ENCODE measurements at regions not wholly inside any gene's neighbourhood (a gene's known extent, or its start where the extent isn't known, plus 50 kb on each side); places are given as distances from the start of the nearest gene placed in this dataset.
"Not testable (repeated sequence)": the region's sequence is repeated elsewhere in the genome, so short reads cannot be mapped to it uniquely, and the experiment has no call there.

GRCh38 chr2:87414331-87414730 lies 333.6 kb upstream of the PLGLB2 start:
- H3K36me3 Mint-ChIP-seq; H3K9me3 Mint-ChIP-seq; H3K27ac Mint-ChIP-seq; POLR2A ChIA-PET (ENCODE audit: partially characterized antibody); CTCF ChIA-PET (ENCODE audit: partially characterized antibody); H3K4me3 ChIP-seq (ENCODE audit: low read length in 2 of 2); H3K27me3 ChIP-seq (ENCODE audit: insufficient read depth, low read length); intact Hi-C loops (cut with micrococcal nuclease); H3K4me3 Mint-ChIP-seq; H3K36me3 ChIP-seq (ENCODE audit: insufficient read depth, low read length); H3K9me3 ChIP-seq (ENCODE audit: control insufficient read depth in 1 of 2, low read length in 2 of 2); H3K4me1 Mint-ChIP-seq; H3K27me3 Mint-ChIP-seq; H3K4me1 ChIP-seq (ENCODE audit: insufficient read depth, low read length); H3K27ac ChIP-seq (ENCODE audit: low read depth, low read length): not testable (repeated sequence)
- DNase-seq = peak in 1 of 5 donors; percentile 30

GRCh38 chr2:87414795-87415570 lies 332.9 kb upstream of the PLGLB2 start:
- H3K27ac Mint-ChIP-seq; CTCF ChIA-PET (ENCODE audit: partially characterized antibody); POLR2A ChIA-PET (ENCODE audit: partially characterized antibody); H3K4me1 Mint-ChIP-seq; H3K4me3 ChIP-seq (ENCODE audit: low read length in 2 of 2); H3K27me3 ChIP-seq (ENCODE audit: insufficient read depth, low read length); H3K27me3 Mint-ChIP-seq; H3K27ac ChIP-seq (ENCODE audit: low read depth, low read length); H3K36me3 Mint-ChIP-seq; intact Hi-C loops (cut with micrococcal nuclease); H3K4me3 Mint-ChIP-seq; H3K9me3 Mint-ChIP-seq; H3K9me3 ChIP-seq (ENCODE audit: control insufficient read depth in 1 of 2, low read length in 2 of 2); H3K4me1 ChIP-seq (ENCODE audit: insufficient read depth, low read length); H3K36me3 ChIP-seq (ENCODE audit: insufficient read depth, low read length): not testable (repeated sequence)
- peak in 1 of 5 donors; percentile 36 for DNase-seq

- H3K27me3 ChIP-seq (ENCODE audit: insufficient read depth, low read length); H3K27me3 Mint-ChIP-seq; H3K4me3 ChIP-seq (ENCODE audit: low read length in 2 of 2); H3K4me1 Mint-ChIP-seq; H3K27ac Mint-ChIP-seq; H3K9me3 Mint-ChIP-seq; H3K36me3 ChIP-seq (ENCODE audit: insufficient read depth, low read length); H3K4me1 ChIP-seq (ENCODE audit: insufficient read depth, low read length); H3K27ac ChIP-seq (ENCODE audit: low read depth, low read length); H3K9me3 ChIP-seq (ENCODE audit: control insufficient read depth in 1 of 2, low read length in 2 of 2); H3K4me3 Mint-ChIP-seq; intact Hi-C loops (cut with micrococcal nuclease); CTCF ChIA-PET (ENCODE audit: partially characterized antibody); POLR2A ChIA-PET (ENCODE audit: partially characterized antibody); H3K36me3 Mint-ChIP-seq: not testable (repeated sequence)
- DNase-seq = peak in 1 of 5 donors; percentile 45
Observed at GRCh38 chr2:87415586-87416265, 332.2 kb upstream of the PLGLB2 start.

- H3K4me3 ChIP-seq (ENCODE audit: low read length in 2 of 2); H3K27ac ChIP-seq (ENCODE audit: low read depth, low read length); H3K4me1 Mint-ChIP-seq; H3K36me3 ChIP-seq (ENCODE audit: insufficient read depth, low read length); H3K36me3 Mint-ChIP-seq; POLR2A ChIA-PET (ENCODE audit: partially characterized antibody); H3K9me3 ChIP-seq (ENCODE audit: control insufficient read depth in 1 of 2, low read length in 2 of 2); H3K27ac Mint-ChIP-seq; H3K27me3 Mint-ChIP-seq; CTCF ChIA-PET (ENCODE audit: partially characterized antibody); H3K9me3 Mint-ChIP-seq; H3K27me3 ChIP-seq (ENCODE audit: insufficient read depth, low read length); intact Hi-C loops (cut with micrococcal nuclease); H3K4me3 Mint-ChIP-seq; H3K4me1 ChIP-seq (ENCODE audit: insufficient read depth, low read length): not testable (repeated sequence)
- DNase-seq = peak in 1 of 5 donors; percentile 41
Observed at GRCh38 chr2:87416266-87416592, 331.7 kb upstream of the PLGLB2 start.

GRCh38 chr2:87417147-87417546 lies 330.7 kb upstream of the PLGLB2 start:
- H3K4me1 ChIP-seq (ENCODE audit: insufficient read depth, low read length); H3K4me3 Mint-ChIP-seq; H3K4me1 Mint-ChIP-seq; intact Hi-C loops (cut with micrococcal nuclease); H3K4me3 ChIP-seq (ENCODE audit: low read length in 2 of 2); H3K27me3 ChIP-seq (ENCODE audit: insufficient read depth, low read length); H3K9me3 Mint-ChIP-seq; H3K27ac Mint-ChIP-seq; H3K27ac ChIP-seq (ENCODE audit: low read depth, low read length); POLR2A ChIA-PET (ENCODE audit: partially characterized antibody); CTCF ChIA-PET (ENCODE audit: partially characterized antibody); H3K27me3 Mint-ChIP-seq; H3K36me3 ChIP-seq (ENCODE audit: insufficient read depth, low read length); H3K9me3 ChIP-seq (ENCODE audit: control insufficient read depth in 1 of 2, low read length in 2 of 2); H3K36me3 Mint-ChIP-seq: not testable (repeated sequence)
- DNase-seq = peak in 1 of 5 donors; percentile 27

- H3K4me3 Mint-ChIP-seq; H3K36me3 ChIP-seq (ENCODE audit: insufficient read depth, low read length); CTCF ChIA-PET (ENCODE audit: partially characterized antibody); H3K36me3 Mint-ChIP-seq; H3K4me1 ChIP-seq (ENCODE audit: insufficient read depth, low read length); H3K9me3 Mint-ChIP-seq; H3K27me3 ChIP-seq (ENCODE audit: insufficient read depth, low read length); H3K27me3 Mint-ChIP-seq; H3K4me1 Mint-ChIP-seq; H3K27ac ChIP-seq (ENCODE audit: low read depth, low read length); intact Hi-C loops (cut with micrococcal nuclease); H3K4me3 ChIP-seq (ENCODE audit: low read length in 2 of 2); H3K27ac Mint-ChIP-seq; H3K9me3 ChIP-seq (ENCODE audit: control insufficient read depth in 1 of 2, low read length in 2 of 2): not testable (repeated sequence)
- peak in 1 of 5 donors; percentile 29 for DNase-seq
- POLR2A ChIA-PET (ENCODE audit: partially characterized antibody) = interaction anchor here (0.7 kb wide), 1 partner anchor 1336 kb away, joined by 3 read pairs; no protein-coding TSS in a partner anchor
Observed at GRCh38 chr2:87417742-87418567, 329.9 kb upstream of the PLGLB2 start.

- H3K27ac ChIP-seq (ENCODE audit: low read depth, low read length); H3K27me3 ChIP-seq (ENCODE audit: insufficient read depth, low read length); H3K4me3 ChIP-seq (ENCODE audit: low read length in 2 of 2); H3K9me3 Mint-ChIP-seq; H3K27ac Mint-ChIP-seq; H3K4me1 ChIP-seq (ENCODE audit: insufficient read depth, low read length); H3K4me1 Mint-ChIP-seq; intact Hi-C loops (cut with micrococcal nuclease); H3K9me3 ChIP-seq (ENCODE audit: control insufficient read depth in 1 of 2, low read length in 2 of 2); CTCF ChIA-PET (ENCODE audit: partially characterized antibody); H3K36me3 Mint-ChIP-seq; H3K36me3 ChIP-seq (ENCODE audit: insufficient read depth, low read length); H3K4me3 Mint-ChIP-seq; H3K27me3 Mint-ChIP-seq: not testable (repeated sequence)
- POLR2A ChIA-PET (ENCODE audit: partially characterized antibody) = interaction anchor here (0.7 kb wide), 1 partner anchor 1335 kb away, joined by 3 read pairs; no protein-coding TSS in a partner anchor
- peak in 1 of 5 donors; percentile 40 for DNase-seq
Observed at GRCh38 chr2:87418823-87419822, 328.8 kb upstream of the PLGLB2 start.
